Activated CD4-positive, CD25-positive, alpha-beta regulatory T cell treated with anti-CD3 and anti-CD28 coated beads, Interleukin-2, amount 50 U/mL, for 72 hours (primary cell): ENCODE measurements at regions not wholly inside any gene's neighbourhood (a gene's known extent, or its start where the extent isn't known, plus 50 kb on each side); places are given as distances from the start of the nearest gene placed in this dataset.
A peak's percentile ranks its signal among the peaks of the same experiment; 100 is the strongest.
"Not testable (repeated sequence)": the region's sequence is repeated elsewhere in the genome, so short reads cannot be mapped to it uniquely, and the experiment has no call there.

Experiments
- DNase-seq: peaks from one replicate; pipeline ENCODE4 v3.0.0; 2021

DNA sequence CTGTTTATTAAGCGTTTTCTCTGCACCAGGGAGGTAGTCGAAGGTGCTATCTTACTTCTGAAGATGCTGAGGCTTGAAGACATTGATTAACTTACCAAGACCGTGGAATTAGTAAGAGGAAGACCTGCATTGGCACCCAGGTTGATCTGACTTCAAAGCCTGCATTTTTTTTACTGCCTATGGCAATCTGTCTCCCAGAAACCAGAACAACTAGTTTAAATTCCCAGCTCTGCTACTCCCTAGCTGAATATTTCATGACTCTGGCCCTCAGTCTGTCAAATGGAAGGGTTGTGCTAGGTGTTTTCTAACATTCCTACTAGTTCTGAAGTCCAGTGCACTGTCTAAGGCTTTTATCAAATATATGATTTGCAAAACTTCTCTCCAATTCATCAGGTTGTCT is 52.0 kb upstream of the GRAMD1B start:
- no peak for DNase-seq

GRCh38 chr11:123377355-123377754 is 52.7 kb upstream of the GRAMD1B start:
- no peak for DNase-seq

- DNase-seq, result no peak
Observed at GRCh38 chr11:123375832-123376231, 54.2 kb upstream of the GRAMD1B start.

GRCh38 chr11:123374622-123374968 is 55.5 kb upstream of the GRAMD1B start:
- no peak for DNase-seq

- DNase-seq, result no peak
Observed at GRCh38 chr11:123373754-123374621, 56.1 kb upstream of the GRAMD1B start.

GRCh38 chr11:123371506-123372297 is 58.4 kb upstream of the GRAMD1B start:
- DNase-seq, result no peak

DNA sequence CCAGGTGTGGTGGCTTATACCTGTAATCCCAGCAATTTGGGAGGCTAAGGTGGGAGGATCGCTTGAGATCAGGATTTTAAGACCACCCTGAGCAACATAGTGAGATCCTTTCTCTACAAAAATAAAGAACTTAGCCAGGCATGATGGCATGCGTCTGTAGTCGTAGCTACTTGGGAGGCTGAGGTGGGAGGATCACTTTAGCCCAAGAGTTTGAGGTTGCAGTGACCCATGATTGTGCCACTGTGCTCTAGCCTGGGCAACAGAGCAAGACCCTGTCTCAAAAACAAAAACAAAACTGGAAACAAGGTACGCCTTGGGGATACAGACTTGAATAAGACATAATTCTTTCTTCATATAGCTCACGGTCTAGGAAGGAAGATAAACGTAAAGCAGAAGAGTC is 63.1 kb upstream of the GRAMD1B start:
- DNase-seq, result no peak

DNA sequence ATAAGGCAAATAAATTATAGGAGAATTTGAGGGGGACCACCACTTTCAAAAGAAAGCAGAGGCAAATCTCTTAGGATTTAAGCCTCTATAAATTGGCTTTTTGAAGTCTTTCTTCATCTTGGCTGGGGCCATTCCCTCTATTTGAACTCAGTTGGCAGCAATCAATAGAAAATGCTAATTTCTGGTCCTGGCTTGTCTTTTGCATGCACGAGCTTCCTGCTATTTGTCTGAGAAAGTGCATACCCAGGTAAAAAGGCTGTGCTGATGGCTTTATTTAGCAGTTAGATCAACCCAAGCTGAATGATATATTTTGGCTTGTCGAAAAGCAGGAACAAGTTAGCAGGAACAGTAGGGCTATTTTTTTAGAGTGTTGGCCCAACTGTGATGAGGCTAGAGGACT is 64.1 kb upstream of the GRAMD1B start:
- DNase-seq, result no peak

DNA sequence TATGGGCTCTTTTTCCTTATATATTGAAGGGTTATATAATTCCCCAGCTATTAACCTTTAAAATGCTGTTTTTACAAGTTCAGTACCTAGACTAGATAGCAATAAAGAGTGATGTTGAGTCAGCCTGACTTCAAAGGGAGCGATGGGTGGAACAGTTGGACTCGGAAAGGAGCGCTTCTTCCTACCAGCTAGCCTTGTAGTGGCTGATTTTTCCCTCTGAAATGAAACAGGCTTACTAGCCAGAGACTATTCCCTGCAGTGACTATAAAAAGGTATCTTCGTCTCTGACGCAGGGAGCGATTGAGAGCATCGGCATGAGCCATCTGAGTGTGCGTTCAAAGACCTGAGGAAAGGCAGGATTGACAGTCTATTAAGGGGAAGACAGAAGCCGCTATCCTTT is 66.0 kb upstream of the GRAMD1B start:
- no peak for DNase-seq

- no peak for DNase-seq
Observed at GRCh38 chr11:123363556-123363955, 66.5 kb upstream of the GRAMD1B start.

- no peak for DNase-seq
Observed at GRCh38 chr11:123362941-123363340, 67.1 kb upstream of the GRAMD1B start.

DNA sequence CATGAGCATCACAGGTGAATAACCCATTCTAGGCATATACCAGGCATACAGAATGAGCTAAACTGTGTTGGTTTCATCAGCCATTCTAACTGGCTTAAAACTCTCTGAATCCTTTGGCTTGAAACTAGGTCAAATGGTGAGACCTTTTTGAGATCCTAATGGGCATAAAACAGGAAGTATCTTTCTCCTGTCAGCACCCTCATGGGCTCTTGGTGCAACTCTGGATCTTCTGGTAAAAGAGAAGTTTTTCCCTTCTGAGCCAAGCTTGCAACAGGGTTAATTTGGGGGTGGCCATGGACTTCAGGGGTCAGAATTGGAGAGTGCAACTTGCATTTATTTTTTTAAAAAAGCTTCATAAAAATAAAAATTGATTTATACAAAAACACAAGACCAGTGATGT is 67.9 kb upstream of the GRAMD1B start:
- DNase-seq, result no peak

DNA sequence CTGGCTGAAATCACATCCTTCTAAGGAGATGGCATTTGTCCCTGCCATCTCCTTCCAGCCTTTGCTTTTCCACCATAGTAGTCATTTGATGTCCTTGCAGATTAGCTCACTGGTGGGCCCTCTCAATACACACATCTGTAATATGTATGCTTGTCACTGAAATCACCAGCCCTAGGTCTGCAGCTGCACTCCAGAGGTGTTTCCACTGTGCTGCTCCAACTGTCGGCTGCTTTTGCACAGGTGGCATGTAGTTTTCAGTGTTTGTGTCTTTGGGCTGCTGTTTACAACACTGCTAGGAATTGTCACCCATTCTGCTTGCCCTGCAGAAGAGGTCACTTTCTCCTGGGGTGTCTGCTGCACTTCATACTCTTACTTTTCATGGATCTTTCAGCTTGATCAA is 69.0 kb upstream of the GRAMD1B start:
- DNase-seq, result no peak

DNA sequence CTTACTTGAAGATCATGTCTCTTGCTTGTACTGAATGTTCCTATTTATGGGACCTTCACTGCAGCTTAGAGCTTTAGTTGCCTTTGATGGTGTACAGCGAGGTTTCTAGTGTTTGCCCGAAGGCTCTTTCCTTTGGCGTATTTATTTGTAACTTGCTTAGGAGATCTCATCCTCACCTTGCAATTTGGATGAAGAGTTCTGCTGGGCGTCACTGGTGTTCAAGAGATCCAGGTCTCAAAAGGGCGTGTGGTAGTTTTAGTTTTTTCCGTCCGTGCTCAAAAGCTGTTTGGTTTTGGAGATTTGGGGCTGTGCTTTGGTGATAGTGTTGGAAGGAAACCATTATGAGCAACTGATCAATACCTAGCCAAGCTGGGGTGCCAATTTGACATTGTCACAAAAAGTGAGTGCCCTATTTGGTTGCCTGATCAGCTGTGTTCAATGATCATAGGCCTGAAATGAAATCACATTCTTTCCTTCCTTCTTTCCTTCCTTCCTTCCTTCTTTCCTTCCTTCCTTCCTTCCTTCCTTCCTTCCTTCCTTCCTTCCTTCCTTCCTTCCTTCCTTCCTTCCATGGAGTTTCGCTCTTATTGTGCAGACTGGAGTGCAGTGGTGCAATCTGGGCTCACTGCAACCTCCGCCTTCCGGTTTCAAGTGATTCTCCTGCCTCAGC is 69.7 kb upstream of the GRAMD1B start:
- DNase-seq, result no peak

GRCh38 chr11:123357990-123358827 is 71.9 kb upstream of the GRAMD1B start:
- peak; percentile 33 for DNase-seq

- no peak for DNase-seq
Observed at GRCh38 chr11:123357353-123357989, 72.6 kb upstream of the GRAMD1B start.

GRCh38 chr11:123356539-123356938 is 73.5 kb upstream of the GRAMD1B start:
- no peak for DNase-seq

- DNase-seq, result no peak
Observed at GRCh38 chr11:123354371-123354975, 75.6 kb upstream of the GRAMD1B start.

GRCh38 chr11:123351375-123351774 is 78.7 kb upstream of the GRAMD1B start:
- DNase-seq, result no peak

DNA sequence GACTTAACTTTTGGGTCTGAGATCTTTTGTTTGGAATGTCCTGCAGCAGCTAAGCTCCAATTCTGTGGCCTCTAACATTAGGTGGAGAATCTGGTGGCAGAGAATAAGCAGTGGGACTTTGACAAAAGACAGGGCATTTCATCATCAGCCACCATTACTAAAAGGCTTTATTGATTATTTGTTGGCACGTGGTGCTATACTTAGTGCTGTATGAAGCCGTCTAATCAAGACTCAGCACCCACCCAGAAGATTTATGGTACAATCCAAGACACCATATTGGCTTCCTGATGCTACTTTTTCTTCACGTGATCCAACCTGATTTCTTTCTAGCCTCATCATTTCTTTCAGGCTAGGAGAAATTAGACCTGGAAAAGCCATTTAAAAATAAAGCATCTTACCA is 80.7 kb upstream of the GRAMD1B start:
- DNase-seq, result no peak

DNA sequence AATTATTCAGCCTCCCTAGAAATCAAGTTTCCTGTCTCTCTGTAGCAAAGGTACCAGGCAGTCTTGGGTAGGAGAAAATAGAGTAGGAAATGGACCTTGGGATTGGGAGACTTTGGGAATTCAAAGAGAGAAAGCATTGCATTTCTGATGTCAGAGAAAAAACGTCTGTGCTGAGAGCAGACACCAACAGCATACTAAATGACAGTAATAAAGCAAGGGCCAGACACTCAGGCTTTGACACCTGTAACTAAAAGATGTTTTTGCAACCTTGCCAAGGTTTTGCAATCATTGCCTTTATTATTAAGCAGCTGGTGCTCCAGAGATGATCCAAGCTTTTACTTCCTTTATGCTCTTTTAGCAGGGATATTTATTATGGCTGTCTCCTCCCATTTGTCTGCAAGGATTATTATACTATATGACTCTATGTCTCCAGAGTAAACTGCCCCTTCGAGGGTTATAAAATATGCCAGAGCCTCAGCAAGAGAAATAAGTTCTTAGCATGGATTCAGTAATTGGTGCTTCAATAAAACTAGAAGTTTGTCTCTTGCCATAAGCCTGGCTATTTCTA is 85.2 kb upstream of the GRAMD1B start:
- no peak for DNase-seq

DNA sequence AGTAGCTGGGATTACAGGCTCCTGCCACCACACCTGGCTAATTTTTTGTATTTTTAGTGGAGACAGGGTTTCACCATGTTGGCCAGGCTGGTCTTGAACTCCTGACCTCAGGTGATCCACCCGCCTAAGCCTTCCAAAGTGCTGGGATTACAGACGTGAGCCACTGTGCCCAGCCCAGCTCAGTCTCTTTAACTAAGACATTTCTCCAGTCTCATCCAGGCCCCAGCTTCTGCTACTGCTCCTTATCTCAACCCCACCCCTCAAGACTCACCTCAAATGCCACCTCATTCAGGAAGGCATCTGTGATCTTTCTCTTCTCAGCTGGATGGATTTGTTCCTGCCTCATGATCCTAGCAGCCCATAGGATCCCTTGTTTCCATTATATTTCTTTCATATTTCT is 85.9 kb upstream of the GRAMD1B start:
- DNase-seq, result not testable (repeated sequence)
